IPS-18c (cell line): ENCODE measurements at regions not wholly inside any gene's neighbourhood (a gene's known extent, or its start where the extent isn't known, plus 50 kb on each side); places are given as distances from the start of the nearest gene placed in this dataset.

Experiments
- H3K4me3 ChIP-seq: 2 replicates; pipeline ENCODE4 v1.7.0; 2013; ENCODE audit warnings: low read depth, mild to moderate bottlenecking, low read length, moderate library complexity; ENCODE audit not compliant: insufficient read depth
- H3K9me3 ChIP-seq: one replicate; pipeline ENCODE4 v1.6.1; 2013; ENCODE audit warnings: mild to moderate bottlenecking, low read length, moderate library complexity; ENCODE audit not compliant: control insufficient read depth, insufficient read depth

- H3K9me3 ChIP-seq = peaks cover 6% of the 10 kb centered on the region
- no peak overlapping the region for H3K4me3 ChIP-seq
These were observed 54.9 kb downstream of the MAGEB17 start for GRCh38 chrX:16222151-16222550.

GRCh38 chrX:16223385-16223784 lies 56.1 kb downstream of the MAGEB17 start:
- no peak overlapping the region; the same call in 1 of the 2 replicates for H3K4me3 ChIP-seq
- H3K9me3 ChIP-seq = peaks cover 6% of the 10 kb centered on the region

DNA sequence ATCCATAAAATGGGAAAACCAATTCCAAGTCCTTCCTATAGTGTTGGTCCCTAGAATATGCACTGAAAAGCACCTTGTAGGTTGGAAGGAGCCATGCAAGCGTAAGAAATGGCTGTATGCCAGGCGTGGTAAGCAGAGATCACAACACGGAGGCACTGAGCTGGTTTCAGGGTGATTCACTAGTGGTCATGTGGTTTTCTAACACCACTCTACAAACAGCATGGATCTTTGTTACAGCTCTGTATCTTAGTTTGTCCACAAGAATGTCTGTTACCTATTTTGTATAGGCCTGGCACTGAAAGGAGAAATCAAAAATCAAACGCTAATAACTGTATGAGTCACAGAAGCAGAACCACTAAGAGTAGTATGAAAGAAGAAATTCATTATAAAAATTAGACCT lies 71.9 kb downstream of the MAGEB17 start:
- H3K9me3 ChIP-seq = no peaks in the 10 kb centered on the region
- H3K4me3 ChIP-seq = no peak overlapping the region

DNA sequence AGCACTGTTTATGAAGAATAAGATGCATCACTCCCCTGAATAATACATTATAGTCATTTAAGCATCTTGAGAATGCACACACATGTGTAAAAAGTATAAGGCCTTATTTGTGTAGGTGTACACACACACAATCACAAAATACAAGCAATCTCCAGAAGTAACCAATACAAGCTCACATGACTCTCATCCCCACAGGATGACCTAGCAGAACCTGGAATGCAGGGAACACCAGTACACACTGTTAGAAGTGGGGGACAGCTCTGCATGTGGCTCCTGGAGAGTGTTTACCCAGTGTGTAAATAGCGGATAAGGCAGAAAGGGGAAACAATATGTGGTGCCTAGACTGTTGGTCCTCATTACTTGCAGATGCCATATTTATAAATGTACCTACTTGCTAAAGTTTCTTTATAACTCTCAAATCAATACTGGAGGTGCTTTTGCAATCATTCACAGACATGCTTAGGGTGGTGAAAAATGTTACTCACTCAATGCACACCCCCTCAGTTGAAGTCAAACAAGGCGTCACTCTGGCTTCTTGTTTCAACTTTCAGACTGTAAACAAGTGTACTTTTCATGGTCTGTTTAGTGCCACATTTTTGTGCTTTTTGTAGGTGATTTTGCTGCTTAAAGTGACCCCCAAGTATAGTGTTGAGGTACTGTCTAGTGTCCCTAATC lies 73.1 kb downstream of the MAGEB17 start:
- H3K9me3 ChIP-seq = no peaks in the 10 kb centered on the region

GRCh38 chrX:16240968-16241367 lies 73.7 kb downstream of the MAGEB17 start:
- Histone ChIP-seq H3K4me3 (no peak overlapping the region), H3K9me3 (no peaks in the 10 kb centered on the region)

More for the DNA sequence above, 73.1 kb downstream of the MAGEB17 start:
- H3K4me3 ChIP-seq = no peak overlapping the region

GRCh38 chrX:16250296-16250695 lies 83.0 kb downstream of the MAGEB17 start:
- no peaks in the 10 kb centered on the region for H3K9me3 ChIP-seq
- no peak overlapping the region for H3K4me3 ChIP-seq

GRCh38 chrX:16251782-16252181 lies 84.5 kb downstream of the MAGEB17 start:
- Histone ChIP-seq H3K9me3 (no peaks in the 10 kb centered on the region), H3K4me3 (no peak overlapping the region)

DNA sequence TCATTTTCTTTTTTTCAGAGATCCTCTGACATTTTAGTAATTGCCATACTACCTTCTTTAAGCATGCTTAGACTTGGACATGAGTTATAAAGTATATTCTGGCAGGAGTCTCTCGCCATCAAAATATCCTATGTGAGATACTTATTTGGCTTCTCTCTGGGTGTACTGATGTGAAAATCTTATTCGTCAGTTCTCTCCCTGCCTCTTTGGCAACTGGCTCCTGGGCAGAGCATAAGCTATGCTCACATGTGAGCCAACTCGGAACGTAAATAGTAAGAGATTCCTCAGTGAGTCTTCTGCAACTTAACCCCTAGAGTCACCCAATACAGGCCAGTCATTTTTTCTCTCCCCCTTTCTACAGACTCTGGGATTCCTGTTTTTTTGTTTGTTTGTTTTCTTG lies 91.6 kb downstream of the MAGEB17 start:
- Histone ChIP-seq H3K4me3 (no peak overlapping the region), H3K9me3 (peaks cover 2% of the 10 kb centered on the region)

- H3K9me3 ChIP-seq = no peaks in the 10 kb centered on the region
- H3K4me3 ChIP-seq = no peak overlapping the region
These were observed 100.2 kb downstream of the MAGEB17 start for GRCh38 chrX:16267431-16267830.

GRCh38 chrX:16268206-16268605 lies 100.9 kb downstream of the MAGEB17 start:
- H3K9me3 ChIP-seq = no peaks in the 10 kb centered on the region
- H3K4me3 ChIP-seq = no peak overlapping the region

DNA sequence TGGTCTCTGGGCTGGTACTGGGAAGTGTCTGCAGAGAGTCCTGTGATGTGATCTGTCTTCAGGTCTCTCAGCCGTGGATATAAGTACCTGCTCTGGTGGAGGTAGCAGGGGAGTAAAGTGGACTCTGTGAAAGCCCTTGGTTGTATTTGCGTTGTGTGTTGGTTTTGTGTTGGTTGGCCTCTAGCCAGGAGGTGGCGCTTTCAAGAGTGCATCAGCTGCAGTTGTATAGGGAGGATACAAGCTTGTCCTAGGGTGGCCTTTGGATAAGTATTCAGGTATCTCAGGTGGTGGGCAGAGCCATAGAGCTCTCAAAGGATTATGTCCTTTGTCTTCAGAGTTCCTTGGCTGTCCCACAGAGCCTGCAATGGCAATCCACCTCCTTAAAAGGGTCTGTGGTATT lies 111.6 kb downstream of the MAGEB17 start:
- Histone ChIP-seq H3K9me3 (no peaks in the 10 kb centered on the region), H3K4me3 (no peak overlapping the region)

DNA sequence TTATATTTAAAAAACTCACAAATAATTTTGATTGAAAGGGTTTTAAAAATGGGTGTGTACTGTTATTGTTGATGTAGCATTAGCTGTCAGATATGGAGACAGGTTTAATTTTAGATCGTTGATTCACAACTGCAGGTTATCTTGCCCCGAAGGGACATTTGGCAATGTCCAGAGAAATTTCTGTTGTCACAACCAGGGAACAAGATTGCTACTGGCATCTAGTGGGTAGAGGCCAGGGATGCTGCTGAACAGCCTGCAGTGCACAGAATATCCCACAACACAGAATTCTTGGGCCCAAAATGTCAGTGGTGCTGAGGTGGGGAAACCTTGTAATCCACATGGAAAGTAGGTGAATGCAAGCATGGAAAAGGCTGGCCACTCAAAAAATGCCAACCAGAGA lies 114.9 kb downstream of the MAGEB17 start:
- Histone ChIP-seq H3K9me3 (no peaks in the 10 kb centered on the region), H3K4me3 (no peak overlapping the region)

- H3K4me3 ChIP-seq = no peak overlapping the region
- no peaks in the 10 kb centered on the region for H3K9me3 ChIP-seq
These were observed 117.6 kb downstream of the MAGEB17 start for GRCh38 chrX:16284842-16285241.

- H3K9me3 ChIP-seq = no peaks in the 10 kb centered on the region
- no peak overlapping the region for H3K4me3 ChIP-seq
These were observed 123.7 kb downstream of the MAGEB17 start for GRCh38 chrX:16290997-16291396.

GRCh38 chrX:16300831-16301230 lies 133.6 kb downstream of the MAGEB17 start:
- Histone ChIP-seq H3K9me3 (no peaks in the 10 kb centered on the region), H3K4me3 (no peak overlapping the region)

DNA sequence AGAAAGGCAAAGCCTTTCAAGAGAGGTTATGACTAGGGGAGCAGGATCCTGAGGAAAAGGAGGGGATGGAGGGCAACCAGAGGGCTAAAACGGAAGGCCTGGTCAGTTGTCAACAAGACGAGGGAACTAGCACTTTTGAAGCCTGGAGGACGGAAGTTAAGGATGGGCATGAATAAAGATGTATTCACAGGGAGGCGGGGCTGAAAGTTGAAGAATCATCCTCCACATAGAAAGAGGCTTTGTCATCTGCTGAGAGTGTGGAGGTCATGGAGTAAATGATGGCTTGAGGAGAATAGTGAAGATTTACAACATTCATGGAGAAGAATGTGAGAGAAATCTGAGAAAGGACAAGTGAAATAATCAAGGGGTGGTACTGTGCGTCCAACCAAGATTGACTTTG lies 137.5 kb downstream of the MAGEB17 start:
- H3K9me3 ChIP-seq = no peaks in the 10 kb centered on the region
- no peak overlapping the region for H3K4me3 ChIP-seq

DNA sequence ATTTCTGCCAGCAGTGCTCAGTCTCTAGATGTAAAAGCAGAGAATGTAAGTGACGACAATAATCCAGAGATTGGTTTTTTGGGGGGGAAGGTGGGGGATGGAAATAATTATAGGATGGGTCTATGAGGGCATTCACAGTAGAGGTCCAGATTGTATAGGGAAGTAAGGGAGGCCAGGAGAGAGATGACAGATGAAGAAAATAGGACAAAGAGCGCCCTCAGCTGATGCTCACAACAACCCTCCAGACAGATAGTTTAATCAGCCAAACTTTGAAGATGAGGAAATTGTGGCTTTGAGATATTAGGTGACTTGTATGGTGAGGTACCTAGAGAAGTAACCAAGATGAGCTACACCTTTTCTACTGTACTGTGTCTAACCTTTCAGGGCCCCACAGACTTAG lies 137.9 kb downstream of the MAGEB17 start:
- Histone ChIP-seq H3K4me3 (no peak overlapping the region), H3K9me3 (no peaks in the 10 kb centered on the region)

GRCh38 chrX:16307950-16308349 lies 140.7 kb downstream of the MAGEB17 start:
- Histone ChIP-seq H3K4me3 (no peak overlapping the region), H3K9me3 (no peaks in the 10 kb centered on the region)

- Histone ChIP-seq H3K4me3 (no peak overlapping the region), H3K9me3 (no peaks in the 10 kb centered on the region)
These were observed 141.5 kb downstream of the MAGEB17 start for GRCh38 chrX:16308773-16309172.
